ENCODE measurements at regions not wholly inside any gene's neighbourhood (a gene's known extent, or its start where the extent isn't known, plus 50 kb on each side); places are given as distances from the start of the nearest gene placed in this dataset.

- Histone ChIP-seq H3K27me3 (no peaks in the 10 kb centered on the region), H3K36me3 (no peaks in the 10 kb centered on the region), H3K9me3 (no peaks in the 10 kb centered on the region), H3K4me3 (no peak overlapping the region), H3K4me1 (peaks cover 0 to 4% (median 0%) of the 10 kb centered on the region in 4 donors), H3K27ac (peak overlapping the region in 1 of 4 donors; percentile 49)
- no peak for DNase-seq
- intact Hi-C loops (cut with DNase I): no loop called here
- no peak for TF ChIP-seq EP300 (IDR thresholded peaks at IDR 0.05)
- 81 to 93% methylated on average over 5 of the region's 5 CpGs for WGBS, 2 donors
Measured at GRCh38 chr2:236975766-236976165, 109.9 kb upstream of the COPS8 start.

DNA sequence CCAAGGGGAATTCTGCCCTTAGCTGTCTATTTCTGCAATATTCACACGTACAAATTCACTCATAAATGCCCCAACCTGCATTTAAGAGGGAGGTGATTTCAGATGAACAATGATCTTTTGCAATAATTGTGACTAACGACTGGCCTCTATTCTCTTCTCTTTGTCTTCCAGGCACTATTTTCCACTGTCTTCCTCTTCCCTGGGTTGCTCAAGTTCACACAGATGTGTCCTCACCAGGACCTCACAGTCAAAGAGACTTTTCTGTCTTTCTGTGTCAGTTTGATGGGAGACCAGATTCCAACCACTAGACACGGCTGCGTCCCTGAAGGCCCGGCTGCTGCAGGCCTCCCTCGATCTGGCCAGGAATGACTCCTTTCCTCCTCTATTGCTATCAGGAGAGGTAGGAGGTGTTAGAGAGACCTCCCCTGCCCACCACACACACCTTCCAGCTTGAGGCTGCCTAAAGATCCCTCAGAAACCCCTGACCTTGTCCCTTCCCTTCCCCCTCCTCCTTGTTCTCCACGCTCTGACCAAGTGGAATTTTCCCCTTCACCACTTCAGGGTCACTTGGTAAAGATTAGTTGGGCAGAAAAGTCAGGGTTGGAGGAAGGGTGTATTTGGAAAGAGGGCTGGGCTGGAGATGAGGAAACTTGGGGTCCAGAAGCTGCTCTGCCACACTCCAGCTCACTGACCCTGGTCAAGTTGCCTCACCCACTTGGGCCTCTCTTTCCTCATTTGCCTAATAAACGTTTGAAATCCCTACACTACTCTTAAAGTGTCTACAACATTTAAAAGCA, 109.2 kb upstream of the COPS8 start:
- peak overlapping the region in 1 of 4 donors; percentile 49 for H3K27ac ChIP-seq
- DNase-seq: no peak
- H3K4me1 ChIP-seq: peaks cover 0 to 4% (median 0%) of the 10 kb centered on the region in 4 donors

DNA sequence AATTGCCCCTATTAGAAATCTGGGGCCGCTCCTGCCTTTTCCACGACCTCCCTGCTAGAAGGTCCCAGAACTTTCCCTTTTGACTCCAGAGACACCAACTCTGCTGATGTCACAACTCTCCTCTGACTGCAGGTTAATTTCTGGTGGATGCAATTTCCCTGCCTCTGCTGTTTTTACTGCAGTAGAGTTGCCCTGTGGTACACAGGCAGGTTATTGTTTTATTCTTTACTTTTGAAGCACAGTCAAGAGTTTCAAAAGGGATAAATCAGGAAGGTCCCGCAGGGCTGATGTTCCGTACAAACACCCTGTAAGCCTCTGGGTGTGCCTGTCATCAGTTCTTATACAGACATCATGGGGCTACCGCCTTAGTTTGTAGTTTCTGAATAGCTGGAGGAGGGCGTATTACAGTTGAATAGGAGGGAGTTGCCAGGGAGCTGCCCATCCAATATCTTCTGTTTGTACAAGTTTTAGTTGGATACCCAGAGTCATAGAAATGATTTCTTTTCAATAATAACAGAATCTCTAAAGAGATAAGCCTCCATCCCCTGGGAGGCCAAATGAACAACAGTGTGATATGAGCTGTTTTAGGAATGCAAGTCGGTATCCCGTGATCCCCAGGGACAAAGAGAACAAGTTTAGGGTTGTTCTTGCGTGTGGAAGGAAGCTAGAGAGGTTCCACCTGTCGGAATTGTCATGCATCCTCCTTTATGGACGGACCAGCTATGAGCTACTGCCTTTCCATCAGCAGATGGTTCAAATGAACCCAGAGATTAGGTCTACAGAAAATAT, 108.4 kb upstream of the COPS8 start:
- Histone ChIP-seq H3K36me3 (no peaks in the 10 kb centered on the region), H3K4me3 (no peak overlapping the region), H3K9me3 (no peaks in the 10 kb centered on the region), H3K27me3 (no peaks in the 10 kb centered on the region), H3K4me1 (peaks cover 0 to 4% (median 0%) of the 10 kb centered on the region in 4 donors), H3K27ac (peak overlapping the region in 1 of 4 donors; percentile 49)
- intact Hi-C loops (cut with DNase I): no loop called here
- no peak for DNase-seq
- no peak for TF ChIP-seq POLR2A (IDR thresholded peaks at IDR 0.05)
- no peak for TF ChIP-seq POLR2AphosphoS5 (IDR thresholded peaks at IDR 0.05)
- TF ChIP-seq CTCF (IDR thresholded peaks at IDR 0.05): no peak
- no peak for TF ChIP-seq EP300 (IDR thresholded peaks at IDR 0.05)
- 62 to 76% methylated on average over 11 of the region's 11 CpGs for WGBS, 2 donors

More for the DNA sequence above, 109.2 kb upstream of the COPS8 start:
- TF ChIP-seq EP300 (IDR thresholded peaks at IDR 0.05) (no peak), POLR2A (IDR thresholded peaks at IDR 0.05) (no peak), CTCF (IDR thresholded peaks at IDR 0.05) (no peak), POLR2AphosphoS5 (IDR thresholded peaks at IDR 0.05) (no peak)
- 76% methylated on average over 8 of the region's 8 CpGs for WGBS, 2 donors
- H3K27me3 ChIP-seq: no peaks in the 10 kb centered on the region
- no peak overlapping the region for H3K4me3 ChIP-seq
- H3K9me3 ChIP-seq: no peaks in the 10 kb centered on the region
- intact Hi-C loops (cut with DNase I): no loop called here
- no peaks in the 10 kb centered on the region for H3K36me3 ChIP-seq

DNA sequence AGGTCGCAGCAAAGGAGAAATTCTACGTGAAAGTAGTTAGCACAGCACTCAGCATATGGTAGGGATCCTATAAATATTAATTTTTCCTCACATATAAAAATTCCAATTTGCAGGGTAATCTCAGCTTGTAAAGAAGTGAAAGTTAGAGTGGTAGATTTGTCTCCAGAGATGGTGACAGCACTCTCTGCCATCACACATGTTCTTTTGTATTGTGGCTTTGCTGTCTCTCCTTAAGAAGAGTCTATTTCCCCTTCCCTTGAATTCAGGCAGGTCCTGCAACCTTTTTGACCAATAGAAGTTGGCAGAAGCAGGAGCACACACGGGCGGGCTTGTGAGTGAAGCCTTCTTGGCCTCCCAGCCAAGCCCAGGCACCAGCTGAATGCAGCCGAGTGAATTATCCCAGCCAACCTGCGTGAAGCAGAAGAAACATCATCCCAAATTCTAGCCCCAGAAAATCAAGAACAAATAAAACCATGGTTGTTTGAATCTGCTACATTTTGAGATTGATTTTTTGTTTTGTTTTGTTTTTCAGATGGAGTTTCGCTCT, 107.8 kb upstream of the COPS8 start:
- DNase-seq: no peak
- H3K27ac ChIP-seq: peak overlapping the region in 1 of 4 donors; percentile 14
- WGBS, 2 donors: 89 to 91% methylated on average over 7 of the region's 7 CpGs
- no peaks in the 10 kb centered on the region for H3K36me3 ChIP-seq
- intact Hi-C loops (cut with DNase I): no loop called here
- H3K9me3 ChIP-seq: no peaks in the 10 kb centered on the region
- H3K4me1 ChIP-seq: peaks cover 0 to 4% (median 0%) of the 10 kb centered on the region in 4 donors
- no peak for TF ChIP-seq POLR2A (IDR thresholded peaks at IDR 0.05)
- no peak for TF ChIP-seq EP300 (IDR thresholded peaks at IDR 0.05)
- TF ChIP-seq POLR2AphosphoS5 (IDR thresholded peaks at IDR 0.05): no peak
- TF ChIP-seq CTCF (IDR thresholded peaks at IDR 0.05): no peak
- no peaks in the 10 kb centered on the region for H3K27me3 ChIP-seq
- H3K4me3 ChIP-seq: no peak overlapping the region

- intact Hi-C loops (cut with DNase I): no loop called here
- Histone ChIP-seq H3K4me3 (no peak overlapping the region), H3K27ac (no peak overlapping the region), H3K36me3 (no peaks in the 10 kb centered on the region), H3K27me3 (no peaks in the 10 kb centered on the region), H3K4me1 (no peaks in the 10 kb centered on the region), H3K9me3 (no peaks in the 10 kb centered on the region)
- TF ChIP-seq POLR2A (IDR thresholded peaks at IDR 0.05) (no peak), EP300 (IDR thresholded peaks at IDR 0.05) (no peak), POLR2AphosphoS5 (IDR thresholded peaks at IDR 0.05) (no peak), CTCF (IDR thresholded peaks at IDR 0.05) (no peak)
- 94 to 99% methylated on average over 3 of the region's 3 CpGs for WGBS, 2 donors
- DNase-seq: no peak
Measured at GRCh38 chr2:236979664-236980063, 106.0 kb upstream of the COPS8 start.
